ENCODE measurements at regions not wholly inside any gene's neighbourhood (a gene's known extent, or its start where the extent isn't known, plus 50 kb on each side); places are given as distances from the start of the nearest gene placed in this dataset.

GRCh38 chr14:89719366-89720075, 235.0 kb downstream of the EFCAB11 start:
- TF ChIP-seq RAD21 (conservative IDR thresholded peaks at IDR 0.05) (no peak), EZH2 (IDR thresholded peaks at IDR 0.05; ENCODE audit: borderline replicate concordance, insufficient read depth, low read length, poor library complexity, severe bottlenecking) (no peak), CTCF (IDR thresholded peaks at IDR 0.05; ENCODE audit: poor library complexity, severe bottlenecking) (no peak), TAF1 (IDR thresholded peaks at IDR 0.05; ENCODE audit: low read depth) (no peak), REST (IDR thresholded peaks at IDR 0.05; ENCODE audit: borderline replicate concordance) (no peak)

Data from neural cell (in vitro differentiated cells).